Neuronal stem cell (in vitro differentiated cells): ENCODE measurements at regions not wholly inside any gene's neighbourhood (a gene's known extent, or its start where the extent isn't known, plus 50 kb on each side); places are given as distances from the start of the nearest gene placed in this dataset.

Source experiments
- DNase-seq: peaks from one replicate; pipeline ENCODE4 v3.0.0-alpha.2; 2013; ENCODE audit warnings: low spot score
- H2AFZ ChIP-seq: one replicate; pipeline ENCODE4 v1.6.1; 2013; ENCODE audit warnings: mild to moderate bottlenecking, low read length, inconsistent platforms
- H2AK5ac ChIP-seq: 2 replicates; pipeline ENCODE4 v1.6.1; 2013; ENCODE audit warnings: low read depth, mild to moderate bottlenecking, inconsistent platforms, low read length, moderate library complexity, mixed read lengths
- H2BK120ac ChIP-seq: 2 replicates; pipeline ENCODE4 v1.6.1; 2013; ENCODE audit warnings: low read depth, mild to moderate bottlenecking, inconsistent platforms, low read length, moderate library complexity, mixed read lengths
- H2BK12ac ChIP-seq: one replicate; pipeline ENCODE4 v1.6.1; 2013; ENCODE audit warnings: low read length, inconsistent platforms
- H2BK15ac ChIP-seq: 2 replicates; pipeline ENCODE4 v1.6.1; 2013; ENCODE audit warnings: mild to moderate bottlenecking, low read length, inconsistent platforms, mixed read lengths
- H2BK5ac ChIP-seq: one replicate; pipeline ENCODE4 v1.6.1; 2013; ENCODE audit warnings: inconsistent platforms, mild to moderate bottlenecking, low read length, moderate library complexity
- H3K14ac ChIP-seq: one replicate; pipeline ENCODE4 v1.6.1; 2013; ENCODE audit warnings: low read length, inconsistent platforms
- H3K18ac ChIP-seq: 2 replicates; pipeline ENCODE4 v1.6.1; 2013; ENCODE audit warnings: low read length, inconsistent platforms
- H3K23ac ChIP-seq: 2 replicates; pipeline ENCODE4 v1.6.1; 2013; ENCODE audit warnings: low read depth, mild to moderate bottlenecking, mixed read lengths, low read length, inconsistent platforms; ENCODE audit not compliant: poor library complexity
- H3K27ac ChIP-seq: replicated peaks from 3 replicates; pipeline ENCODE4 v1.5.1; 2013; ENCODE audit warnings: low read length, inconsistent platforms
- H3K27me3 ChIP-seq, 3 experiments: 2 replicates each; pipeline ENCODE4 v1.6.1; 2013; ENCODE audit warnings: low read length in 3 of 3, mild to moderate bottlenecking in 2 of 3, inconsistent platforms in 1 of 3, low read depth in 1 of 3, mixed read lengths in 1 of 3, moderate library complexity in 1 of 3; ENCODE audit not compliant: control insufficient read depth in 3 of 3, insufficient read depth in 3 of 3
- H3K36me3 ChIP-seq, 2 donors: replicated peaks in 1 of 2; 2 replicates each; pipeline ENCODE4 v1.6.1; 2013; ENCODE audit warnings: low read length in 2 of 2; ENCODE audit not compliant: control insufficient read depth in 2 of 2, insufficient read depth in 2 of 2
- H3K4ac ChIP-seq: 2 replicates; pipeline ENCODE4 v1.6.1; 2013; ENCODE audit warnings: inconsistent platforms, mild to moderate bottlenecking, low read length, moderate library complexity
- H3K4me1 ChIP-seq, 2 donors: 1 replicate in 1 of 2; 2 replicates in 1 of 2; pipeline ENCODE4 v1.6.1; 2013; ENCODE audit warnings: low read length in 2 of 2, low read depth in 1 of 2; ENCODE audit not compliant: control insufficient read depth in 2 of 2, insufficient read depth in 1 of 2
- H3K4me2 ChIP-seq: one replicate; pipeline ENCODE4 v1.6.1; 2013; ENCODE audit warnings: mild to moderate bottlenecking, low read length, inconsistent platforms; ENCODE audit not compliant: insufficient read depth, poor library complexity, severe bottlenecking
- H3K4me3 ChIP-seq, 2 donors: 2 replicates each; pipeline ENCODE4 v1.5.1; 2013; ENCODE audit warnings: low read length in 2 of 2, mild to moderate bottlenecking in 2 of 2, inconsistent platforms in 1 of 2, moderate library complexity in 1 of 2
- H3K79me1 ChIP-seq: one replicate; pipeline ENCODE4 v1.6.1; 2013; ENCODE audit warnings: low read depth, mild to moderate bottlenecking, inconsistent platforms, low read length, moderate library complexity
- H3K9ac ChIP-seq: one replicate; pipeline ENCODE4 v1.6.1; 2013; ENCODE audit warnings: mild to moderate bottlenecking, low read depth, low read length, inconsistent platforms; ENCODE audit not compliant: poor library complexity
- H3K9me3 ChIP-seq, 2 donors: replicated peaks in 1 of 2; 2 replicates each; pipeline versions ENCODE3 to v1.6.1; 2013; ENCODE audit warnings: low read length in 2 of 2, mild to moderate bottlenecking in 2 of 2, inconsistent platforms in 1 of 2, low read depth in 1 of 2, mixed read lengths in 1 of 2, moderate library complexity in 1 of 2; ENCODE audit not compliant: control insufficient read depth in 2 of 2, insufficient read depth in 1 of 2
- H4K8ac ChIP-seq: one replicate; pipeline ENCODE4 v1.6.1; 2013; ENCODE audit warnings: low read depth, mild to moderate bottlenecking, inconsistent platforms, low read length, moderate library complexity
- H4K91ac ChIP-seq: one replicate; pipeline ENCODE4 v1.6.1; 2013; ENCODE audit warnings: low read length, low read depth, mild to moderate bottlenecking, inconsistent platforms; ENCODE audit not compliant: poor library complexity
- WGBS, 2 donors: extraction: QIAGEN DNeasy Blood & Tissue Kit; methylation state at CpG; one replicate each; pipeline ENCODE4 v1.1.7; 2013; ENCODE audit warnings: missing lambda C conversion rate in 2 of 2, mixed read lengths in 1 of 2; ENCODE audit not compliant: insufficient read length in 2 of 2, insufficient replicate concordance in 1 of 2; ENCODE audit errors: extremely low coverage in 2 of 2; 5-methylcytosine and 5-hydroxymethylcytosine counted together

DNA sequence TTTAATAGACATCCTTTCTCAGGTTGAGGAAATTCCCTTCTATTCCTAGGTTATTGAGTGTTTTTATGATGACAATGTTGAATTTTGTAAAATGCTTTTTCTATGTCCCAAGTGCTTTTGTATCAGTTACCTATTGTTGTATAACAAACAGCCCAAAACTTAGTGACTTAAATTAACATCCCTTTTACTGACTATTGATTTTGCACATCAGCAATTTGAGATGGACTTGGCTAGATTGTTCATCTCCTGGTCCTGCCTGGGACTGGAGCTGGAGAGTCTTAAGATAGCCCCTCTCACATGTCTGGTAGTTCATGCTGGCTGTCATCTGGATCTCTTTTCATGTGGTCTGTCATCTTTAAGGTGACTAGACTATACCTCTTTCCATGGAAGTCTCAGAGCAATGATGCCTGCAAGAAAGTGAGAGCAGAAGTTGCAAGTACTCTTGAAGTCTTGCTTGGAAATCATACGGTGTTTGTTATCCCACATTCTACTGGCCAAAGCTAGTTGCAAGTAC lies 132.6 kb downstream of the RPAP3 start:
- Histone ChIP-seq H2BK15ac (no peak overlapping the region), H3K36me3 (no peaks in the 10 kb centered on the region), H3K4me1 (peaks cover 10% of the 10 kb centered on the region in 2 donors), H3K14ac (no peak overlapping the region), H2AFZ (no peak overlapping the region), H2AK5ac (no peak overlapping the region), H2BK120ac (no peak overlapping the region), H3K79me1 (no peaks in the 10 kb centered on the region), H3K4me2 (no peak overlapping the region), H3K9me3 (no peaks in the 10 kb centered on the region), H3K27me3 (no peaks in the 10 kb centered on the region), H3K18ac (no peak overlapping the region), H2BK5ac (no peak overlapping the region), H4K91ac (no peak overlapping the region), H4K8ac (no peak overlapping the region), H3K23ac (no peak overlapping the region), H3K4ac (no peak overlapping the region), H3K27ac (no peak overlapping the region), H3K9ac (no peak overlapping the region), H2BK12ac (no peak overlapping the region), H3K4me3 (no peak overlapping the region)
- no peak for DNase-seq
- WGBS, 2 donors: no CpG with 5 or more reads among the region's 1 CpG

DNA sequence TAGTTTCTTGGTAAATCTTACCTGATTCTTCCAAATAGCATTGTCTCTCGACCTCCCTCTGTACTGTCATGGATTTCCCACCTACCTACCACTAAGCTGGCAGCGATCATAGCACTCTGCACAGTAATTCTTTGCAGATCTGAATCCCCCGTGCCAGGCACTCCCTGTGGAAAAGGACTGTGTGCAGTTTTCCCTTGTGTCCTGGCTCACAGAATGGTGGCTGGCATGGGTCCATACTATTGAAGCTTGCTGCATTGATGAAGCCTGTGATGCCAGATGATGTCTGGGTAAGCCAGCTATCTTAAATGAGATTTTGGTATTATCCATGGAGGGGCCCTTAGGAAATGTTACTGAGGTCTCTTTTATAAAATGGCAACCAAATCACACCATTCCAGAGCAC lies 135.7 kb downstream of the RPAP3 start:
- H3K4me1 ChIP-seq: peaks cover 0 to under 1% of the 10 kb centered on the region in 2 donors
- DNase-seq: no peak
- no peak overlapping the region for H2BK120ac ChIP-seq

DNA sequence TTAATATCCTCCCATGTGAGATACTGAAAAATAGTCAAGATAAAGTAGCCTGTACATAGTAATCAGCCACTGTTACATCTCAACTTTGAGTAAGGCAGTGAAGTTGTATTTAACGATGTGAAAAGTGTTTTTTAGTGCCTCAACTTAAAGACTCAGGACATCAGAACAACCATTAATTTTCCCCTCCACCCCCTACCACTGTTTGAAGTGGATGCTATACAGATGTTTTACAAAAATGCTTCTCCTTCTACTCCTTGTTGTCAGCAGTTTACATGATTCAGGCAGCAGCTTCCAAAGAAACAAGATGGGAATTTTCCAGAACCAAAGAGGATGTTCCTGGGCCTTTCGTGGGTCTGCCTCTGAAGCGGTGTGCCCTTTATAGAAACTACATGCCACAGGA lies 143.6 kb downstream of the RPAP3 start:
- no peak overlapping the region for H3K18ac ChIP-seq
- no peak overlapping the region for H3K27ac ChIP-seq
- no peak overlapping the region for H2BK120ac ChIP-seq
- WGBS, 2 donors: no CpG with 5 or more reads among the region's 3 CpGs
- H3K27me3 ChIP-seq: no peaks in the 10 kb centered on the region
- no peak overlapping the region for H3K4me3 ChIP-seq
- H3K23ac ChIP-seq: no peak overlapping the region
- no peak overlapping the region for H4K8ac ChIP-seq
- no peak overlapping the region for H2BK15ac ChIP-seq
- no peak for DNase-seq
- H2AK5ac ChIP-seq: no peak overlapping the region
- no peaks in the 10 kb centered on the region for H3K4me1 ChIP-seq
- H2BK5ac ChIP-seq: no peak overlapping the region
- H3K36me3 ChIP-seq: no peaks in the 10 kb centered on the region
- no peak overlapping the region for H3K4ac ChIP-seq
- no peak overlapping the region for H2AFZ ChIP-seq
- H4K91ac ChIP-seq: no peak overlapping the region
- no peaks in the 10 kb centered on the region for H3K9me3 ChIP-seq
- no peak overlapping the region for H2BK12ac ChIP-seq
- H3K14ac ChIP-seq: no peak overlapping the region
- H3K9ac ChIP-seq: no peak overlapping the region
- H3K4me2 ChIP-seq: no peak overlapping the region
- H3K79me1 ChIP-seq: no peaks in the 10 kb centered on the region

More for the DNA sequence above, 135.7 kb downstream of the RPAP3 start:
- Histone ChIP-seq H3K14ac (no peak overlapping the region), H2BK15ac (peak overlapping the region; percentile 11), H4K8ac (no peak overlapping the region), H2AFZ (no peak overlapping the region), H3K18ac (no peak overlapping the region), H3K23ac (no peak overlapping the region), H3K36me3 (no peaks in the 10 kb centered on the region), H2AK5ac (no peak overlapping the region), H2BK12ac (no peak overlapping the region), H3K4me2 (no peak overlapping the region), H3K9ac (no peak overlapping the region), H3K4me3 (no peak overlapping the region), H3K9me3 (no peaks in the 10 kb centered on the region), H3K79me1 (no peaks in the 10 kb centered on the region), H3K27ac (no peak overlapping the region), H2BK5ac (no peak overlapping the region), H3K27me3 (no peaks in the 10 kb centered on the region), H3K4ac (no peak overlapping the region), H4K91ac (no peak overlapping the region)
- no CpG with 5 or more reads among the region's 3 CpGs for WGBS, 2 donors

DNA sequence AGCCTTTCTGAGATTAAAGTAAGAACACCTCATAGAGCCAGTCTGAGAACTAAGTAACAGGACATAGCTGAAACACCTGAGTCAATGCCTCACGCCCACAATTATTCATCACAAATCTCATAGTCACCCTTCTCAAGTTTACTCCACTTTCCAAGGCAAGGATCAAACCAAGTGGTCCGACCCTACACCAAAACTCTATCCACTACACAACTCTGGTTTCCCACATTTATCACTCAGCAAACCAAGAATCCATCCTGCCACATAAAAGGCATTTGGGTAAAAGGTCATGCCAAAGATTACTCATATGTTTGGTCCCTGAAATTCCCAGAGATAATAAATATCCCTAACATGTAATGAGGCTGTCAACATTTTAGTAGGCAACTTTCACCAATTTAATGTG lies 144.1 kb downstream of the RPAP3 start:
- no peak overlapping the region for H3K4me2 ChIP-seq
- no peak overlapping the region for H3K9ac ChIP-seq

More for the DNA sequence above, 144.1 kb downstream of the RPAP3 start:
- no peak overlapping the region for H2BK15ac ChIP-seq
- no peak overlapping the region for H2AFZ ChIP-seq
- no peak overlapping the region for H3K18ac ChIP-seq
- no peak for DNase-seq
- no peaks in the 10 kb centered on the region for H3K27me3 ChIP-seq
- no peak overlapping the region for H3K23ac ChIP-seq
- no peak overlapping the region for H3K4ac ChIP-seq
- no peak overlapping the region for H2AK5ac ChIP-seq
- no peak overlapping the region for H3K14ac ChIP-seq
- H2BK12ac ChIP-seq: no peak overlapping the region
- H2BK120ac ChIP-seq: no peak overlapping the region
- no peaks in the 10 kb centered on the region for H3K36me3 ChIP-seq
- H3K27ac ChIP-seq: no peak overlapping the region
- H3K4me3 ChIP-seq: no peak overlapping the region
- no peaks in the 10 kb centered on the region for H3K79me1 ChIP-seq
- H2BK5ac ChIP-seq: no peak overlapping the region
- no peaks in the 10 kb centered on the region for H3K4me1 ChIP-seq
- no peak overlapping the region for H4K8ac ChIP-seq
- WGBS, 2 donors: no CpG with 5 or more reads among the region's 2 CpGs
- H4K91ac ChIP-seq: no peak overlapping the region
- no peaks in the 10 kb centered on the region for H3K9me3 ChIP-seq
